ENCODE measurements at regions not wholly inside any gene's neighbourhood (a gene's known extent, or its start where the extent isn't known, plus 50 kb on each side); places are given as distances from the start of the nearest gene placed in this dataset.

GRCh38 chr6:18988636-18989035, 601.5 kb downstream of the RNF144B start:
- TF ChIP-seq CTCF (conservative IDR thresholded peaks at IDR 0.05; ENCODE audit: low read depth, low read length): no peak
- no peak for TF ChIP-seq EZH2 (IDR thresholded peaks at IDR 0.05; ENCODE audit: low read length, unreplicated experiment)

Data from PC-3 (cell line).